ENCODE measurements at regions not wholly inside any gene's neighbourhood (a gene's known extent, or its start where the extent isn't known, plus 50 kb on each side); places are given as distances from the start of the nearest gene placed in this dataset.

DNA sequence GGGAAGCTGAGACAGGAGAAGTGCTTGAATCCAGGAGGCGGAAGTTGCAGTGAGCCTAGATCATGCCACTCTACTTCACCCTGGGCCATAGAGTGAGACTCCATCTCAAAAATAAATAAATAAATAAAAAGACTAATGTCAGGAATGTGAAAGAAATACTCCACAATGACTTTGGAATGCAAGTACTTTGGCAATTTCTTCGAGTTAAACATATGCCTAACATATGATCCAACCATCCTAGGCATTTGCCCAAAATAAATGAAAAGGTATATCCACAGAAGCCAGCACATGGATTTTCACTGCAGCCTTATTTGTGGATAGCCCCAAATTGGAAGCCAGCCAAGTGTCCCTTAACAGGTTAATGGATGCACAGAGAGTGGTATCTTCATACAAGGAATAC lies 357.9 kb upstream of the TMEM132C start:
- DNase-seq (ENCODE audit: low spot score), result no peak
- ATAC-seq (ENCODE audit: low read depth), result no peak
- TF ChIP-seq CTCF (IDR thresholded peaks at IDR 0.05; ENCODE audit: poor library complexity, severe bottlenecking), result no peak
- Histone ChIP-seq H3K27me3 (ENCODE audit: insufficient read depth, poor library complexity, severe bottlenecking) (no peaks in the 10 kb centered on the region), H3K4me1 (ENCODE audit: insufficient read depth, poor library complexity, severe bottlenecking) (no peaks in the 10 kb centered on the region), H3K9me3 (ENCODE audit: severe bottlenecking) (no peaks in the 10 kb centered on the region), H3K27ac (ENCODE audit: poor library complexity, severe bottlenecking) (no peak overlapping the region), H3K4me3 (ENCODE audit: severe bottlenecking) (no peak overlapping the region), H3K36me3 (ENCODE audit: low read depth) (no peaks in the 10 kb centered on the region)

DNA sequence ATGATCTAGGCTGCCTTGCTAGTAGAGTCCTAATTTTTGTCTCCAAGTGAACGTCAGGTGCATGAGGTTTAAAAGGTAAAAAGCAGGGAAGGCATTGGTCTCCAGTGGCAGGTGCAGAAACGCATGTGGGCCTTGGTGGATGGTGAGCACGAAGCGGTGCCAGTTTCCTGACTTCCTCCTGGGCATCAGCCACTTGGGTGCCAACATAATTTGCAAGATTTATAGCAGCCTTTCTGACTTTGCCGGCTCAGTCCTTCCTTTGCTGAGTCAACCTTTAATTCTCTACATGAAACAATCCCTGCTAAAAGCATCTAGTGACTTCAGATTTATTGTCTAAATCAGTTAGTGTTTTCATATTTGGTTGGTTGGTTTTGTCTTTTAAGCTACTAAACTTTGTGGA lies 355.7 kb upstream of the TMEM132C start:
- ATAC-seq (ENCODE audit: low read depth) (no peak), DNase-seq (ENCODE audit: low spot score) (no peak)
- Histone ChIP-seq H3K4me3 (ENCODE audit: severe bottlenecking) (no peak overlapping the region), H3K27me3 (ENCODE audit: insufficient read depth, poor library complexity, severe bottlenecking) (no peaks in the 10 kb centered on the region), H3K36me3 (ENCODE audit: low read depth) (no peaks in the 10 kb centered on the region), H3K9me3 (ENCODE audit: severe bottlenecking) (no peaks in the 10 kb centered on the region), H3K4me1 (ENCODE audit: insufficient read depth, poor library complexity, severe bottlenecking) (no peaks in the 10 kb centered on the region), H3K27ac (ENCODE audit: poor library complexity, severe bottlenecking) (no peak overlapping the region)
- no peak for TF ChIP-seq CTCF (IDR thresholded peaks at IDR 0.05; ENCODE audit: poor library complexity, severe bottlenecking)

- Histone ChIP-seq H3K4me3 (ENCODE audit: severe bottlenecking) (no peak overlapping the region), H3K36me3 (ENCODE audit: low read depth) (no peaks in the 10 kb centered on the region), H3K27ac (ENCODE audit: poor library complexity, severe bottlenecking) (no peak overlapping the region), H3K9me3 (ENCODE audit: severe bottlenecking) (no peaks in the 10 kb centered on the region), H3K27me3 (ENCODE audit: insufficient read depth, poor library complexity, severe bottlenecking) (no peaks in the 10 kb centered on the region), H3K4me1 (ENCODE audit: insufficient read depth, poor library complexity, severe bottlenecking) (no peaks in the 10 kb centered on the region)
- no peak for ATAC-seq (ENCODE audit: low read depth)
- no peak for DNase-seq (ENCODE audit: low spot score)
- TF ChIP-seq CTCF (IDR thresholded peaks at IDR 0.05; ENCODE audit: poor library complexity, severe bottlenecking), result no peak
Observed at GRCh38 chr12:127912035-127912665, 354.8 kb upstream of the TMEM132C start.

DNA sequence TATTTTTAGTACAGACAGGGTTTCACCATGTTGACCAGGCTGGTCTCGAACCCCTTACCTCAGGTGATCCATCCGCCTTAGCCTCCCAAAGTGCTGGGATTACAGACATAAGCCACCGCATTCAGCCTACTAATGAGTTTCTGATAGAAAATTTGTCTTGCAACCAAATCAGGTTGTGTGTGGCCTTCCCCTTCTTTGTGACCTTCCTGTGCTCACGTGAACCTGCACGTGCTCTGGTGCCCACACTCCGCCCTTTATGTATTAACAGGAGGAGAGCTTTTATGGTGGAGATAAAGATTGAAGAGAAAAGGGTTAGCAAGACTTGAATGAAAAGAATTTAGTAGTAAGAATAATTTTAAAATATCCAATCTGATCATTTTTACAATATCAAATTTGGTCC lies 343.5 kb upstream of the TMEM132C start:
- Histone ChIP-seq H3K27me3 (ENCODE audit: insufficient read depth, poor library complexity, severe bottlenecking) (no peaks in the 10 kb centered on the region), H3K36me3 (ENCODE audit: low read depth) (no peaks in the 10 kb centered on the region), H3K4me3 (ENCODE audit: severe bottlenecking) (no peak overlapping the region), H3K4me1 (ENCODE audit: insufficient read depth, poor library complexity, severe bottlenecking) (no peaks in the 10 kb centered on the region), H3K9me3 (ENCODE audit: severe bottlenecking) (no peaks in the 10 kb centered on the region), H3K27ac (ENCODE audit: poor library complexity, severe bottlenecking) (no peak overlapping the region)
- ATAC-seq (ENCODE audit: low read depth), result no peak
- TF ChIP-seq CTCF (IDR thresholded peaks at IDR 0.05; ENCODE audit: poor library complexity, severe bottlenecking), result no peak
- no peak for DNase-seq (ENCODE audit: low spot score)

- no peak for DNase-seq (ENCODE audit: low spot score)
- ATAC-seq (ENCODE audit: low read depth), result peak; percentile 64; the same call in 2 of the 3 replicates
- Histone ChIP-seq H3K27ac (ENCODE audit: poor library complexity, severe bottlenecking) (no peak overlapping the region), H3K4me1 (ENCODE audit: insufficient read depth, poor library complexity, severe bottlenecking) (no peaks in the 10 kb centered on the region), H3K36me3 (ENCODE audit: low read depth) (no peaks in the 10 kb centered on the region), H3K4me3 (ENCODE audit: severe bottlenecking) (no peak overlapping the region), H3K9me3 (ENCODE audit: severe bottlenecking) (no peaks in the 10 kb centered on the region), H3K27me3 (ENCODE audit: insufficient read depth, poor library complexity, severe bottlenecking) (no peaks in the 10 kb centered on the region)
- peak; percentile 48 for TF ChIP-seq CTCF (IDR thresholded peaks at IDR 0.05; ENCODE audit: poor library complexity, severe bottlenecking)
Observed at GRCh38 chr12:127925971-127926370, 341.0 kb upstream of the TMEM132C start.
